PC-3 (cell line): ENCODE measurements at regions not wholly inside any gene's neighbourhood (a gene's known extent, or its start where the extent isn't known, plus 50 kb on each side); places are given as distances from the start of the nearest gene placed in this dataset.
"Not testable (repeated sequence)": the region's sequence is repeated elsewhere in the genome, so short reads cannot be mapped to it uniquely, and the experiment has no call there.

Experiments used
- EZH2 ChIP-seq: fragments of 300-600 bp; sonication (generic); IDR thresholded peaks from one replicate; pipeline ENCODE4 v1.6.1; 2017; ENCODE audit warnings: antibody characterized with exemption, mild to moderate bottlenecking, low read length; ENCODE audit not compliant: unreplicated experiment
- TF ChIP-seq, protein P1 (sequence below): fragments of 300-600 bp; sonication (generic); conservative IDR thresholded peaks from 2 replicates; pipeline ENCODE4 v1.5.1; 2017; ENCODE audit warnings: antibody characterized with exemption, low read depth, mild to moderate bottlenecking, low read length

DNA sequence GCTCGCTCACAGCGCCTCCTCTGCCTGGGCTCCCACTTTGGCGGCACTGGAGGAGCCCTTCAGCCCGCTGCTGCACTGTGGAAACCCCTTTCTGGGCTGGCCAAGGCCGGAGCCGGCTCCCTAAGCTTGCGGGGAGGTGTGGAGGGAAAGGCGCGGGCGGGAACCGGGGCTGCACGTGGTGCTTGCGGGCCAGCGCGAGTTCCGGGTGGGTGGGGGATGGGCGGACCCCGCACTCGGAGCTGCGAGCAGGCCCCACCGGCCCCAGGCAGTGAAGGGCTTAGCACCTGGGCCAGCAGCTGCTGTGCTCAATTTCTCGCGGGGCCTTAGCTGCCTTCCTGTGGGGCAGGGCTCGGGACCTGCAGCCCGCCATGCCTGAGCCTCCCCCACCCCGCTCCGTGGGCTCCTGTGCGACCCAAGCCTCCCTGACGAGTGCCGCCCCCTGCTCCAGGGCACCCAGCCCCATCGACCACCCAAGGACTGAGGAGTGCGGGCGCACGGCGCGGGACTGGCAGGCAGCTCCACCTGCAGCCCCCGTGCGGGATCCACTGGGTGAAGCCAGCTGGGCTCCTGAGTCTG, 721.0 kb upstream of the NRP1 start:
- TF ChIP-seq, protein P1, sequence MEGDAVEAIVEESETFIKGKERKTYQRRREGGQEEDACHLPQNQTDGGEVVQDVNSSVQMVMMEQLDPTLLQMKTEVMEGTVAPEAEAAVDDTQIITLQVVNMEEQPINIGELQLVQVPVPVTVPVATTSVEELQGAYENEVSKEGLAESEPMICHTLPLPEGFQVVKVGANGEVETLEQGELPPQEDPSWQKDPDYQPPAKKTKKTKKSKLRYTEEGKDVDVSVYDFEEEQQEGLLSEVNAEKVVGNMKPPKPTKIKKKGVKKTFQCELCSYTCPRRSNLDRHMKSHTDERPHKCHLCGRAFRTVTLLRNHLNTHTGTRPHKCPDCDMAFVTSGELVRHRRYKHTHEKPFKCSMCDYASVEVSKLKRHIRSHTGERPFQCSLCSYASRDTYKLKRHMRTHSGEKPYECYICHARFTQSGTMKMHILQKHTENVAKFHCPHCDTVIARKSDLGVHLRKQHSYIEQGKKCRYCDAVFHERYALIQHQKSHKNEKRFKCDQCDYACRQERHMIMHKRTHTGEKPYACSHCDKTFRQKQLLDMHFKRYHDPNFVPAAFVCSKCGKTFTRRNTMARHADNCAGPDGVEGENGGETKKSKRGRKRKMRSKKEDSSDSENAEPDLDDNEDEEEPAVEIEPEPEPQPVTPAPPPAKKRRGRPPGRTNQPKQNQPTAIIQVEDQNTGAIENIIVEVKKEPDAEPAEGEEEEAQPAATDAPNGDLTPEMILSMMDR: not testable (repeated sequence)
- not testable (repeated sequence) for TF ChIP-seq EZH2
